CD4-positive, alpha-beta T cell treated with Interleukin-1 beta for 1 hour (primary cell): ENCODE measurements at regions not wholly inside any gene's neighbourhood (a gene's known extent, or its start where the extent isn't known, plus 50 kb on each side); places are given as distances from the start of the nearest gene placed in this dataset.

Source experiments
- DNase-seq, 2 donors: peaks; one replicate each; pipeline ENCODE4 v3.0.0-alpha.2; 2020 to 2022

- DNase-seq = no peak
Measured at GRCh38 chr13:83325125-83325853, 557.0 kb downstream of the SLITRK1 start.

GRCh38 chr13:83311886-83312577, 570.2 kb downstream of the SLITRK1 start:
- DNase-seq = no peak

- no peak for DNase-seq
Measured at GRCh38 chr13:83298617-83299016, 583.7 kb downstream of the SLITRK1 start.

DNA sequence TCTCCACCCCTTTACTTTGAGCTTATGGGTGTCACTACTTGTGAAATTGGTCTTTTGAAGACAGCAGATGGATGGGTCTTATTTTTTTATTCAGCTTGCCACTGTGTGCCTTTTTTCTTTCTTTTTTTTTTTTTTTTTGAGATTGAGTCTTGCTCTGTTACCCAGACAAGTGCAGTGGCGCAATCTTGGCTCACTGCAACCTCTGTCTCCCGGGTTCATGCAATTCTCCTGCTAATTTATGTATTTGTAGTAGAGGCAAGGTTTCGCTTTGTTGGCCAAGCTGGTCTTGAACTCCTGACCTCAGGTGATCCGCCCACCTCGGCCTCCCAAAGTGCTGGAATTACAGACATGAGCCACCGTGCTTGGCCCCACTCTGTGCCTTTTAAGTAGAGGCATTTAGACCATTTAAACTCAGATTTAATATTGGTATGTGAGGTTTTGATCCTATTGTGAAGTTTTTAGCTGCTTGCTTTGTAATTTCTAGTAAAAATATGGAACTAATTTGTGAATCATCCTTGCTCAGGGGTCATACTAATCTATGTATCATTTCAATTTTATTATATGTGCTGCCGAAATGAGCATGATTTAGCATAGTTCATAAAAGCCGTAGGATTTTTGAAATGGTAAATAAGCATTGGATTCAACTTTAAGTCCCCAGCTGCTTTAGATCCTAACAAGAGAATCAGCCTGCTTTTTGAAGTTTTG, 584.5 kb downstream of the SLITRK1 start:
- no peak for DNase-seq

DNA sequence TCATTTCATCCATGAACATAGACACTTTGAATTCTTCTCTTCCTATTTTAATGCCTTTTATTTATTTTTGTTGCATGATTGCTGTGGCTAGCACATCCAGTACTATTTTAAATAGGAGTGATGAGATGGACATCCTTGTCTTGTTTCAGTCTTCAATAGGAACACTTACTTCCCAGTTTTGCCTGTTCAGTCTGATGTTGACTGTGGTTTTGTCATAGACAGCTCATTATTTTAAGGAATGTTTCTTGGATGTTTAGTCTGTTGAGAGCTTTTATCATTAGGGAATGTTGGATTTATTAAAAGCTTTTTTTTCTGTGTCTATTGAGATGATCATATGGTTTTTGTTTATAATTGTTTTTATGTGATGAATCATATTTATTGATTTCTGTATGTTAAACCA, 586.6 kb downstream of the SLITRK1 start:
- DNase-seq = no peak

GRCh38 chr13:83286737-83287136, 595.5 kb downstream of the SLITRK1 start:
- no peak for DNase-seq

DNA sequence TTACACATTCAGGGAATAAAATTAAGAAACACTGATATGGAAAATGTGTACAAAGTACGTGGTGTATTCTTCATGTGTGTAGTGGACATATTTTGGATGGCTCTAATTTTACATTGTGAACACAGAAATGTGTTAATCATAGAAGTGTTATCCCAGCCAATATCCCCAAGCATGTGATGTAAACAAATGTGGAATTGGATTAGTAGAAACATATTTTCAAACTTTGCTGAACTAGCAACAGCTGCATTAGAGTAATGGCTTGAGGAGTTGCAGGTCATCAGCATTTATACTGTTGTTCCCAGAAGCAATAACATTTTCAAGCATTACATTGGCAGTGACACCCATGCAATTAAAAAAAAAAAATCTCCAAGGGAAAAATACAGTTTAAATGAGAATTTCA, 600.6 kb downstream of the SLITRK1 start:
- DNase-seq = no peak

GRCh38 chr13:83274679-83275078, 607.6 kb downstream of the SLITRK1 start:
- DNase-seq = no peak

GRCh38 chr13:83272652-83273240, 609.5 kb downstream of the SLITRK1 start:
- no peak for DNase-seq

- no peak for DNase-seq
Measured at GRCh38 chr13:83272076-83272475, 610.2 kb downstream of the SLITRK1 start.

DNA sequence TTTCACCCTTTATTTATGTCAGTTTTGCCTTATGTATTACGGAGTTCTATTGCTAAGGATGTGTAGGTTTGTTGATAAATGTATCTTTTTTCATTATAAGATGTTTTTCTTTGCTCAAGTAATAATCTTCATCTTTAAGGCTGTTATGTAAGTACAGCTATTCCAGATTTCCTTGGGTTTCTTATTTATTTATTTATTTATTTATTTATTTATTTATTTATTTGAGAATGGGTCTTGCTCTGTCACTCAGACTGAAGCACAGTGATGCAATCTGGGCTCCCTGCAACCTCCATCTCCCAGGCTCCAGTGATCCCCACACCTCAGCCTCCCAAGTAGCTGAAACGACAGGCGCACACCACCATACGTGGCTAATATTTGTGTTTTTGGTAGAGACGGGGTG, 617.0 kb downstream of the SLITRK1 start:
- no peak for DNase-seq

DNA sequence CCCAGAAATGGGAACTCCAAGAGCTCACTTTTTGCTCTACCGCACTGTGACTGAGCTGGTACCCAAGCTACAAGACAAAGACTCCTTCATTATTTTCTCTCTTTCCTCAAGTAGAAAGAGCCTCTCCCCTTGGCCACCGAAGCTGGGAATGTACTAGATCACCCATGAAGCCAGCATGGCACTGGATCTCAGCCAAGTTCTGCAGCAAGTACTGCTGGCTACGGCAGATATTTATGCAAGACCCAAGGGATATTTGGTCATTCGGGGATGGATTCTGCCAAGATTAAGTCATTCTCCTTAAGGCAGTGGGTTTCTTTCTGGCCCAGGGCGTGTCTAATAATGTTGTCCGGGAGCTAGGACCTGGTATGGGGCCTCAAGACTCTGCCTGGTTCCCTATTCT, 633.5 kb downstream of the SLITRK1 start:
- no peak for DNase-seq

DNA sequence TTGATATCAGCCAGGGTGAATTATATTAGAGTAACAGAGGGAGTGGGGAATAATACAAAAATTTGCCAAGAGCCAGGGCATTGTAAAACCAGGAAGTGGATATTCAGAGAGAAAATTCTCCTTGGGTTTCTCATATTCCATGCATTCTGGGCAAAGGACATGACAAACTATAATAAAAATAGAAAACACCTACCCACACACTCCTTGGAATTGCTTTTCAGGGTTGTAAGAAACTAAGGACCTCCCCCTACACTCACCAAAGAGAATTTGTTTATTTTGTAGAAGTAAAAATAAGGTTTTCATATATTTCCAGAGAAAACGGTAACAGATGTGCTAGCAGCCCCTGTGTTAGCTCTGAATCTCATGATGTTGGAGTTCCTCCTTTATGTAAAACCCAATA, 649.6 kb downstream of the SLITRK1 start:
- DNase-seq = no peak

GRCh38 chr13:83229574-83230305, 652.5 kb downstream of the SLITRK1 start:
- DNase-seq = no peak

DNA sequence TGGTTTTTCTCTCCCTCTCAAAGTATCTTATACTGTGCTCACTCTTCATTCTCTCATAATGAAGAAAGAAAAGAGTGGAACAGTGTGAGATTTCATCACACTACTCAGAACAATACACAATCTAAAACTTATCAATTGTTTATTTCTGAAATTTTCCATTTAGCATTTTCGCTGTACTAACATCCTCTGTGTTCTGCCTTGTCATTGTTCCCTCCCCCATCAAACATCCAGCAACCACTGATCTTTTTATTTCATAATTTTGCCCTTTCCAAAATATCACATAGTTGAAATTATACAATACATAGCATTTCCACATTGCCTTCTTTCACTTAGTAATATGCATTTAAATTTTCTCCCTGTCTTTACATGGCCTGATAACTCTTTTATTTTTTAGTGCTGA, 658.7 kb downstream of the SLITRK1 start:
- DNase-seq = no peak

DNA sequence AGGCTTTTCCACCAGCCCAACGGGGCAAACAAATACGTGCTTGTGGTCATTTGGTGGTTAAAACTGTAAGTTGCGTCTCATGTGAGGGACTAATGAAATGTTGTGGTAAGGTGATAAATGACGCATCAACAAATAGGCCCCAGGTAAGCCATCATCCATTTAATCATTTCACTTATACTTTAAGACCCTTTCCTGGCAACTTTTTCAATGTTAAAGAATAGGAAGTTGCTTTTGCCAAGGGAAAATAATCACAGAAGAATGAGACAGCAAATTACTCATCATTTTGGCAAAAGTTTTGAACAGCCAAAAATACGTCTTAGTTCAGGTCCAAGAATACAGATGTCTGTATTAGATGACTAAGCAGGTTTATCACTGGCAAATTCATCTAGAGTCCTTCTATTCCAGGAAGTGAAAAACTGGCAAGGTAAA, 660.4 kb downstream of the SLITRK1 start:
- DNase-seq = no peak

DNA sequence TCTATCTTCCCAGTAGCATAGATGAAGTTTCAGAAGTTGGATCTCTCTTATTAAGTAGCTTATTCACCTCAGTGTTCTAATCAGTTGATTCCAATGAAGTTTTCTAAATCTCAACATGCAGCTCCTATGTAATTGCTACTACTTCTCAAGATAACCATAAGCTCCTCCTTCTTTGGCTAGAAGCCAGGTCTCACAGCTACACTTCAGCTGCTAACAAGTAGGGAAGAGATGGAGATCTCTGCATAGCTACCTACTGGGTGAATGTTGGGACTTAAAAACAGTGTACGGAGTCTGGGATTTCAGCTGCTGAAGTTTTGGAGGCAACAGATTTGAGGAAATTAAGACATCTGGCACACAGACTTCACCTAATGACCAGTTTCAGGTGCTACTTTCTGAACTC, 661.0 kb downstream of the SLITRK1 start:
- no peak for DNase-seq

- DNase-seq = no peak
Measured at GRCh38 chr13:83220241-83220640, 662.0 kb downstream of the SLITRK1 start.

DNA sequence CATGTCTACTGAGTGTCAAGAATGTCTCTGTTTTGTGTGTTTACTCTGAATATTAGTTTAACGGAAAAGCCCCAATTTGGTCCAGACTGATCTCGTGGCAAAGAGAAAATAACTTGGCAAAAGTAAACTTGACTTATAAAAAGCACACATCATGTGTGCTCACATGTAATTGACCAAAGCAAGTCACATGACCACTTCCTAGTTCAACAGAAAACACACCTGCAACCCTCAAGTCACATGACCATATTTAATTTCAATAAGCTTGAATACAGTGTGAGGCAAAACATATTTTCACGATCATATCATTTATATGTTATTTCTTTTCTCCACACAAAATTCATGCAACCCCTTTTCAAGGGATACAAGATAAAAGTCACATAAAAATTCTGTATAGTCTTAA, 662.4 kb downstream of the SLITRK1 start:
- DNase-seq = no peak

DNA sequence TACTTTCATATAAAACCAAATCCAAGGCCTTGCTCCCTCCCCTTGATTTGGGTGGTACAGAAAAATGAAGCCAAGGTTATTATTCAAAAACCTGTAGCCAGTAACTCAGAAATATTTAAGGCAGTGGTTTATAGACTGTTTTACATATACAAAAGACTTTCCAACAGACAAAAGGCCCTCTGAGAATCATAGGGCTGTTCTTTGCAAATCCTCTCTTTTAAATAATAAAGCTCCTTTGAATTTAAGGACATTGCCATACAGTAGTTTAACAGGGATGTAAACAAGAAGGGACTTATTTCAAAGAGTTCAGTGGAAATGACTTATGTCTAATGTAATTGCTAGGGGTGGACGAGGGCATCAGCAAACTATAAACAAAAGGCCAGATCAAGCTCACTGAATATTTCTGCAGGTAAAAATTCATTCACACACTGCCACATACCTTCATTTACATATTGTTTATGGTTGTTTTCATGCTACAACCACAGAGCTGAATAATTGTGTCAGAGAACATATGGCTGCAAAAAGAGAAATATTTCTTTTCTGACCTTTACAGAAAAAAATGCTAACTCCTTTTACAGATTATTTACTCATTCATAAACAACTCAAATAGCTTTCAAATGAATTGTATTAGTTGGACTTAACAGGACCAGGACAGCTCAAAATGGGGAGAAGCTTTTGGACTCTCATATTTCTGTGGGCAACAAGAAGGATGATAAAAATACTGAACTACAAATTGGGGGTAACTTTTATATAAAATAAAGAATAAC, 665.6 kb downstream of the SLITRK1 start:
- no peak for DNase-seq

- DNase-seq = no peak
Measured at GRCh38 chr13:83215627-83216026, 666.6 kb downstream of the SLITRK1 start.

GRCh38 chr13:83214452-83214851, 667.8 kb downstream of the SLITRK1 start:
- DNase-seq = no peak
